Panc1 (cell line): ENCODE measurements at regions not wholly inside any gene's neighbourhood (a gene's known extent, or its start where the extent isn't known, plus 50 kb on each side); places are given as distances from the start of the nearest gene placed in this dataset.

Source experiments
- ATAC-seq: fragments of 200-7000 bp; cut with Tn5 transposase; 2 replicates; pipeline ENCODE4 v1.9.1; 2020; ENCODE audit warnings: mild to moderate bottlenecking, moderate library complexity
- BruUV-seq: library from RNA; stranded (reverse); fragments of 400-500 nt; replicated peaks from 2 replicates; lab custom pipeline; 2021; lab: Mats Ljungman, UMichigan
- CTCF ChIA-PET: fragments of 300-600 bp; sonication (Branson Sonifier 250); formaldehyde crosslinking; loops from one replicate; lab custom pipeline; 2022; ENCODE audit warnings: antibody characterized with exemption; lab: Charles Lee
- POLR2A ChIA-PET: fragments of 300-600 bp; sonication (Branson Sonifier 250); formaldehyde crosslinking; loops from one replicate; lab custom pipeline; 2022; ENCODE audit warnings: antibody characterized with exemption; lab: Charles Lee
- DNase-seq: peaks from one replicate; pipeline ENCODE4 v3.0.0-alpha.2; 2010; ENCODE audit warnings: low read depth, low spot score
- H3K27ac ChIP-seq: 2 replicates; pipeline ENCODE4 v1.5.1; 2011; ENCODE audit warnings: mild to moderate bottlenecking, low read length, inconsistent platforms
- H3K27me3 ChIP-seq: fragments of 200-500 bp; sonication (Bioruptor generic); 2 replicates; pipeline ENCODE4 v1.6.0; 2014; ENCODE audit warnings: low read length, inconsistent platforms; ENCODE audit not compliant: control insufficient read depth, insufficient read depth
- H3K36me3 ChIP-seq: fragments of 200-500 bp; sonication (Bioruptor generic); 2 replicates; pipeline ENCODE4 v1.5.1; 2014; ENCODE audit warnings: inconsistent platforms, mild to moderate bottlenecking, low read length, moderate library complexity; ENCODE audit not compliant: control insufficient read depth, insufficient read depth
- H3K4me1 ChIP-seq: 2 replicates; pipeline ENCODE4 v1.5.1; 2011; ENCODE audit warnings: inconsistent platforms, mild to moderate bottlenecking, low read length, moderate library complexity; ENCODE audit not compliant: control insufficient read depth, insufficient read depth
- H3K4me3 ChIP-seq, 2 experiments: 2 replicates each; pipeline ENCODE4 v1.5.1; 2011 to 2012; ENCODE audit warnings: low read depth in 2 of 2, low read length in 2 of 2, mild to moderate bottlenecking in 2 of 2, inconsistent platforms in 1 of 2, moderate library complexity in 1 of 2
- H3K9me3 ChIP-seq: fragments of 200-500 bp; sonication (Bioruptor generic); 2 replicates; pipeline ENCODE4 v1.5.1; 2014; ENCODE audit warnings: low read depth, mild to moderate bottlenecking, inconsistent platforms, low read length, moderate library complexity; ENCODE audit not compliant: control insufficient read depth, insufficient read depth
- CTCF ChIP-seq: fragments of 450-650 bp; IDR thresholded peaks from 2 replicates; pipeline ENCODE4 v1.5.1; 2017; ENCODE audit warnings: mild to moderate bottlenecking
- POLR2AphosphoS5 ChIP-seq: IDR thresholded peaks from 2 replicates; pipeline ENCODE4 v1.6.1; 2012; ENCODE audit warnings: mild to moderate bottlenecking, low read depth, low read length, moderate library complexity
- REST ChIP-seq, 2 experiments: IDR thresholded peaks; 2 replicates each; pipeline ENCODE4 v1.6.1; 2011 to 2012; ENCODE audit warnings: low read depth in 2 of 2, control low read depth in 1 of 2, low read length in 1 of 2, mild to moderate bottlenecking in 1 of 2, moderate library complexity in 1 of 2; ENCODE audit not compliant: insufficient read depth in 1 of 2
- SIN3A ChIP-seq: IDR thresholded peaks from 2 replicates; pipeline ENCODE4 v1.6.1; 2012; ENCODE audit warnings: low read depth, mild to moderate bottlenecking, low read length, moderate library complexity, borderline replicate concordance; ENCODE audit not compliant: insufficient read depth
- TCF7L2 ChIP-seq: IDR thresholded peaks from 2 replicates; pipeline ENCODE4 v1.6.1; 2011; ENCODE audit warnings: mild to moderate bottlenecking, low read depth, low read length, inconsistent platforms
- in situ Hi-C: cut with HindIII; loops from 2 replicates; pipeline ENCODE4 v1.10.0; 2016; ENCODE audit warnings: low sequenced_read_pairs, low pct_unique_long_range_greater_than_20kb
- intact Hi-C: fragments of 100-400 bp; cut with micrococcal nuclease; formaldehyde crosslinking; loops from one replicate; pipeline ENCODE4 v1.10.0; 2022; ENCODE audit not compliant: unreplicated experiment

GRCh38 chr18:59057493-59057795 lies 82.2 kb upstream of the SEC11C start:
- H3K4me3 ChIP-seq: no peak overlapping the region
- no peaks in the 10 kb centered on the region for H3K27me3 ChIP-seq
- peak overlapping the region; percentile 82 for H3K27ac ChIP-seq
- ChIA-PET POLR2A (no interaction called here), CTCF (no interaction called here)
- BruUV-seq: no TSS peak
- no peak for ATAC-seq
- peaks cover 16% of the 10 kb centered on the region for H3K4me1 ChIP-seq
- H3K9me3 ChIP-seq: no peaks in the 10 kb centered on the region
- intact Hi-C loops (loop anchor here (5.0 kb wide), 1 partner anchor 275 kb away; no protein-coding TSS in a partner anchor), in situ Hi-C loops (no loop called here)
- DNase-seq: no peak
- H3K36me3 ChIP-seq: no peaks in the 10 kb centered on the region
- TF ChIP-seq CTCF (peak; percentile 27), REST (IDR thresholded peaks at IDR 0.05; ENCODE audit: insufficient read depth in 1 of 2, low read depth in 2 of 2, low read length in 1 of 2) (no peak)

- POLR2A ChIA-PET: no interaction called here
- in situ Hi-C loops (no loop called here), intact Hi-C loops (loop anchor here (5.0 kb wide), 1 partner anchor 276 kb away; no protein-coding TSS in a partner anchor)
- ATAC-seq: no peak
- DNase-seq: no peak
- peaks cover 11% of the 10 kb centered on the region for H3K4me1 ChIP-seq
- CTCF ChIA-PET: no interaction called here
- H3K9me3 ChIP-seq: no peaks in the 10 kb centered on the region
- no TSS peak for BruUV-seq
- TF ChIP-seq SIN3A: no peak
- no peak for TF ChIP-seq TCF7L2
- TF ChIP-seq POLR2AphosphoS5: no peak
- no peak for TF ChIP-seq REST (IDR thresholded peaks at IDR 0.05; ENCODE audit: insufficient read depth in 1 of 2, low read depth in 2 of 2, low read length in 1 of 2)
- TF ChIP-seq CTCF: no peak
- H3K27me3 ChIP-seq: no peaks in the 10 kb centered on the region
- H3K36me3 ChIP-seq: no peaks in the 10 kb centered on the region
- peak overlapping the region; percentile 44; the same call in 1 of the 2 replicates for H3K27ac ChIP-seq
- no peak overlapping the region for H3K4me3 ChIP-seq
These were observed 81.7 kb upstream of the SEC11C start for GRCh38 chr18:59057969-59058368.
